CD4-positive, alpha-beta T cell treated with Interleukin-17A for 1 hour (primary cell): ENCODE measurements at regions not wholly inside any gene's neighbourhood (a gene's known extent, or its start where the extent isn't known, plus 50 kb on each side); places are given as distances from the start of the nearest gene placed in this dataset.

ENCODE experiments used
- DNase-seq: peaks from one replicate; pipeline ENCODE4 v3.0.0-alpha.2; 2020

DNA sequence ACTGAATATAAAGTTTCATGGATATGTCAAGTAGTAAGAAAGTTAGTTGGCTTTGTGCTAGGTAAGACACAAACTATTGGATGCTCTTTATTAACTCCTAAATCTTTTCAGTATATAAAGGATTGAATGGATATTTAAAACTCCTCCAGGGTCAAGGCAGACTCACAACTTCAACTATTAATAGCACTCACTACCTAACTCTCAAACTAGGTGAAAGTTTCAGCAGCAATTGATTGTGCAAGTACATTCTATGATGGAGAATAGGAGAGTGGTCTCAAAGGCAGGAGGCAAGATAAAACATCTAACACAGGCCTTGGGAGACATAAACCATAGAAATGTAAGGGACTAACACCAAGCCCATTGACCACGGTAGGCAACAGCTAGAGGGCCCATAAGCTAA is 328.9 kb upstream of the CHAC2 start:
- no peak for DNase-seq

DNA sequence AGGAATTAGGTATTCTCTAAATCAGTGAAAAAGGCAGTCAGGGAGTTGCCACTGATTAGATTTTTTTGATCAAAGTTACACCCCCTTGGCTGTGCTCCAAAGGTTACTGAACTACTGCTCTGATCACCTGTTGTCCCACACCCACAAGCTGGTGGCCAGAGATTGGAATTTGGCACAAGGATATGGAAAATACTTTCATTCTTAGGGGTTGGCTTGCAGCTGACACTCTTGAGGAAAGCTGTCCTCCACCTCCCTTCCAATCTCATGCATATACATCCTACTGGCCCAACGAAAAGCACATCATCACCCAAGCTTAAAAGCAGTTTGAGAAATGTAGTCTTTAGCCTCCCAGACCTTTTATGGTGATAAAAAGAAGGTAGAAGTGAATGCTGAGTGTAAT is 329.5 kb upstream of the CHAC2 start:
- no peak for DNase-seq

DNA sequence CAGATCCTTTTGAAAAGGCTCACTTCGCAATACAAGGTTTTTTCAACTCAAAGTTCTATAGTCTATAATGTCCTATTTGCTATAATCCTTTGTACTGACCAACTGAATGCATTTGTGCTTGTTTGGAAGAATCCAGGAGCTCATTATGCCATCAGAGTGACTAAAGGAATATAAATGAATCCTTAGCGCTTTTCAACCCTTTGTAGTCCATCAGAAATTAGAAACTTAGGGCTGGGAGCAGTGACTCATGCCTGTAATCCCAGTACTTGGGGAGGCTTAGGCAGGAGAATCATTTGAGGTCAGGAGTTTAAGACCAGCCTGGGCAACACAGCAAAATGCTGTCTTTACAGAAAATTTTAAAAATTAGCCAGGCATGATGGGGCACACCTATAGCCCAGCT is 330.2 kb upstream of the CHAC2 start:
- DNase-seq: no peak

DNA sequence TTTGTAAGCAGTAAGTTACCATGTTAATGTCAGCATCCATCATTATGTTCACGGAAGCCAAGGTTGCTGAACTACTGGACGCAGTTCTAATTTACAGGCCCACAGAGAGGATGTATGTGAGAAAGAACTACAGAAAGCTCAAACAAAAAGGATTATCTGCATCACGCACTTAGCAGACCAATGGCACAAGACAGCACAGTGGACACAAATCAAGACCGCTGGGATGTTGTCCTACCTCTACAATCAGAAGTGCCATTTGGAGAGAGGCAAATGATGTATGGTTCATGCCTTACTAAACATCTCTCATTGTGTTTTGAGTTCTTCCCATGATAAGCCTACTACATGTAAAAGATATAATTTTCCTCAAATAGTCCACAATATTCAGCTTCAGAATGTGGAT is 330.7 kb upstream of the CHAC2 start:
- no peak for DNase-seq

DNA sequence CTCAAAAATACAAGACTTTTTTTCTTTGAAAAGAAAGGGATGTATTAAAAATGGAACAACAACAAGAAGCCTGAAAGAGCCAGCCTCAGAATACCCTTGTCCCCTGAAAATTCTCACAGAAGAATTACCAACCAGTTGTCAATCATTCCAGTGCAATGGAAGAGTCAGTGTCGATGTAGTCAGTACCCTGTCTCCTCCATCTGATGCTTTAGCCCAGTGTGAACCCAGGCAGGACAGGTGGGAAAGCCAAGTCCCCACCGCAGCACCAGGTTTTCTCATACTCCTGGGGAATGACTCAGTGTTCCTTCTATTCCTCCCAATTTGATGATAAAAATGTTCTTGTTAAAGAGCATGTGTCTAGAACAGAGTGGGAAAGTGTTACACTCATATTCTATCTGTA is 332.0 kb upstream of the CHAC2 start:
- DNase-seq: no peak

DNA sequence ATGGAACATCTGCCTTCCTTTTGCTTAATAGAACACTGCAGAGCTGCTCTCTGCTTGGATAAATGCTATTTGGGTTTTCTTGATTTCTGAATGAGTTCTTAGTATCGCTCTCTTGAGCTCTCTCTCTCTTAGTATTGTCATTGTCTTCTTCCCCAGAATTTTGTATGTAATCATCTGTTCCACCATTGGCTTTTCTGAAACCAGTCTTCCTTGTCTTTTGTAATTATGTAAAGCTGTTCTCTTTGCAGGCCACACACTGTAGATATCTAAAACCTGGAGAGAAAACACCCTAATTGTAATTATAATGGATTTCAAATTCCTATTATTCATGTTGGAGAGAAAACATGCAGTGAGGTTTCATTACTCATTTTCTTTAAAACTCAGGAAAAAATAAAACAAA is 333.1 kb upstream of the CHAC2 start:
- DNase-seq: no peak

DNA sequence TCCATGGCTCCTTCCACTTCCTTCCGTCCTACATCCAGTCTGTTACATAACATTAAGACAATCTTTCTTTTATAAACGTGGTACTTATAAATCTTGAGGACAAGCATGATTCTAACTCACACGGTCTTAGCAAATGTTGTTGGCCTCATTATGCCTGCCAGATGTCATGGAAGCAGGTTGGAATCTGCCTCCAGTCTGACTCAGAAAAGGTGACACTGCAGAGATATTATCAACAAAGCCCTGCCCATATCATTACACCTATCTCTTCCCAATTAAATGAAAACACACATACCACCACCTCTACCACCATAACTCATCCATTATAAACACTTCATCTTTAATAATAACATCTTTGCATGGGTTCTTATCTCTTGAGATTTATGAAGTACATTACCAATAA is 334.7 kb upstream of the CHAC2 start:
- DNase-seq: no peak

DNA sequence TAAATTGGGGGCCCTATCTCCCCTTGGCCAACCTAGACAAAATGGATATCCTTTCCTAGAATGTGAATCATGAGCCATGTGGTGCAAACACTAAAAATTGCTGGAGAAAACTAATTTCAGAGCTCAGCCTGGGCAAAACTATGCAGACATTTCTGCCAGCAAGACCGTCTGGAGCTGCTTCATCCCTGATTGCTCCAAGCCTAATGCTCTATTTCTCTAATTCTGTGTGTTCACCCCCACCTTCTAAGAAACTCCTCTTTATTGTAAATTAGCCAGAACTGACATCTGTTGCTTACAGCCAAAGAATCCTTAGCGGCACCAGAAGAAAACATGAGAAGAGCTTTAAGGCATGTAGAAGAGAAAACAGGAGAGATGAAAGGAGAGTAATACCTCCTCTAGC is 337.7 kb upstream of the CHAC2 start:
- DNase-seq: no peak

DNA sequence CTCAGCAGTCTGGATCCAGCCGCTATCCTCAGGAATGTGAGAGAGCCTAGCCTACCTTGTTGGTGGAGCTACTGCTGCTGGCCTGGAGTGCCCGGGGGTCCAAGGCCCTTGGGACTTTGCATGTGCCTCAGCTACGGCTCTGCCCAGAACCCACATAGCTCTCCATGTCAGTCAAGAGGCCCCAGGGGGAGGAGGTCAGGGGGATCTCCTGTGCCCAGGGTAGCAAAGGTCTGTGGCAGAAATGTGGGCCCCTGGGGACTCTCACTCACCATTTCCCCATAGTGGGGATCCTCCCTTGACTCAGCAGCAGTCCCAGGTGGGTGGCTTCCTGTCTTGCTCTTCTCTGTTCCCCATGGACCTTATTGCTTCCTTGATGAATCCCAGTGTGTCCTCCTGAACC is 342.7 kb upstream of the CHAC2 start:
- DNase-seq: no peak

DNA sequence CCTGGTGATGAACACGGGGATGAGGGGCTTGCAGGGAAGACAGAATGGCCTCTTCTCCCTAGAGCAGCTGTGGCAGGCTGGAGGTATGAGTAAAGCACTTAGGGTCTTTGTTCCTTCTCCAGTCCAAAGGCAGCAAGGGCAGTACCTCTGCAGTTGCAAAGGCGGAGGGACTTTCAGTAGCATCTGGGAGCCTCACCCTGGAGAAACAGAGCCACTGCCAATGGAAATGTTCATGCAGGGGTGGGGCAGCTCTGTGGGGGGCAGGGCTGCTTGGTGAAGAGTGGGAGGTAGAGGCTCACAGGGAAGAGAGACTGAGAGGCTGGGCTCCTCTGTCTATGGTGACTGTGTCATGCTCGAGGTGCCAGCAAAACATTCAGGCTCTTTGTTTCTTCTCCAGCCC is 344.1 kb upstream of the CHAC2 start:
- DNase-seq: no peak

DNA sequence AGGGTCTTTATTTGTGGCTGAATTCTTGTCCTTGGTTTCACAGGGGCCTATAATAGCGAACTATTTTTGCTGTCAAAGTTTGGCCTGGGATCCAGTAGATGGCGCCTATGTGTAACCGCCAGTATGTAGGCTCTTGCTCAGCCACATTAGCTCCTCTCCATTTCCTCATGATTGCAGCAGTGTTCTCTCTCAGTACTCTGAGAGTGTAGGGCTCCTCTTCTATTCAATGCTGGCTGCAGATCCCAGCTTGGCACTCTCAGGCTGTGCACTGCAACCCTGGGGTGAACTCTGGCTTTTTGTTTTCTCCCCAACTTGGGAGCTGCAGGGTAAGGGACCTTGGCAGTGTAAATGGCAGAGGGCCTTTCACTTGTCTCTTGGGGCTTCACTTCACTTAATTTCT is 344.6 kb upstream of the CHAC2 start:
- no peak for DNase-seq

DNA sequence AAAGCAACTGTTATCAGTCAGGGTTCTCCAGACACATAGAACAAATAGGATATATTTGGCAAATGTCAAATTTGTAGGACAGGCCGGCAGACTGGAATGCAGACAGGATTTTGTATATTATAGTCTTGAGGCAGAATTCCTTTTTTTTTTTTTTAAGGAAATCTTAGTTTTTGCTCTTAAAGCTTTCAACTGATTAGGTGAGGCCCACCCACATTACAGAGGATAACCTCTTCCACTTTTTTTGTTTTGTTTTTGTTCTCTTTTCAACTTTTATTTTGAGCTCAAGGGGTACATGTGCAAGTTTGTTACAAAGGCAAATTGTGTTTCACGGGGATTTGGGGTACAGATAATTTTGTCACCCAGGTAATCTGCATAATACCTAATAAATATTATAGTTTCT is 350.2 kb upstream of the CHAC2 start:
- DNase-seq: no peak

DNA sequence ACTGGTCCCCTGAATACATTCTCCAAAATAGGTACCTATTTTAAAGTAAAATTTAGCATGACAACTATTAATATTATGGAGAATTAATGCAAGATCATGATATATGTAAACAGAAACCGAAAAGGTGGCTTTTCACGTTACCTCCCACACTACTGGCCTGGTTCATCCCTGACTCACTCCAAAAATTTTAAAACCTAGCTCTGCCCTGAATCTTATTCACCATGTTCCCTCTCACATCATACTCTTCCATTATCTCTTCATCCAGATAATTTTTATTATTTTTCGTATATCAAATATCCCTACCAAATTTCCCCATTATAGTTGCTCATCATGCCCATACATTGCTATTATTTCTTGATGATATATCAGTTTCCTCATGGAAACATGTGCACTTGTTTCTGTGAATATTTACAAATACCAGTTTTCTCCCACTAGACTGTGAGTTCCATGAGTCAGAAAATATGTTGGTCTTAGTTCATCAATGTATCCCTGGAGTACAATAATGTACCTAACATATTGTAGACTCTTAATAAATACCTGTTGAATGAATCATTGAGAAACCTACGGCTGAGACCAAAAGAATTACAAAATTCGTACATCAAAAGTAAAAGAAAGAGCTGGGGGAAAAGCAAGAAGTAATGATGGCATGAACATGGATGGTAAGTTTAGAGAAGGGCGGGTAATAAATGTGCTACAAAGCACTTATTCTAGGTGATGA is 360.1 kb upstream of the CHAC2 start:
- DNase-seq: no peak

DNA sequence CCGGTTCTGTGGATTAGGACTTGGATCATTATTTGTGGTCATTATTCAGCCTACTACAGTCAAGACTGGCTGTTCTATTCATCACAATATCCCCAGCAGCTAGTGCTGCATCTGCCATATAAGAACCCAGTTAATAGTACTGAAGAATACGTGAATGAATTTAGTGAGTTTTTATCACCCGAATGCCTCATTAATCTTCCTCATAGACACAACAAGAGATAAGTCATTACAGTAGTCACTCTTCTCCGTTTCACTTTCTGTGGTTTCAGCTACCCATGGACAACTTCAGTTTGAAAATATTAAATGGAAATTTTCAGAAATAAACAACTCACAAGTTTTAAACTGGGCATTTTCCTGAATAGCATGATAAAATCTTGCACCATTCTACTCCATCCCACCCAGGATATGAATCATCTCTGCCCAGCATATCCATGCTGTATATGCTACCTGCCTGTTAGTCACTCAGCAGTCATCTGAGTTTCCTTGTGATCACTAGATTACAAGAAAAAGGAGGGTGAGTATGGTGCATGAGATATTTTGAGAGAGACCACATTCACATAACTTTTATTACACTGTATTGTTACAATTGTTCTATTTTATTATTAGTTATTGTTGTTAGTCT is 363.7 kb upstream of the CHAC2 start:
- no peak for DNase-seq

DNA sequence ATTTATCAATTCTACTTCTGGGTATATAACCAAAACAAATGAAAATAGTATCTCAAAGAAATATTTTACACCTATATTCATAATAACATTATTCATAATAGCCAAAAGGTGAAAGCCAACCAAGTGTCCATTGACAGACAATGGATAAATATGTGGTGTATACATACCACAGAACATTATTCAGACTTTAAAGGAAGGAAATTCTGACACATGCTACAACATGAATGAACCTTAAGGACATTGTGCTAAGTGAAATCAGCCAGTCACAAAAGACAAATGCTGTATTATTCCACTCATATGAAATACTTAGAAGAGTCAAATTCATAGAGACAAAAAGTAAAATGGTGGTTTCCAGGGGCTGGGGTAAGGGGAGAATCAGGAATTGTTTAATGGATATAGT is 370.5 kb upstream of the CHAC2 start:
- DNase-seq: no peak

DNA sequence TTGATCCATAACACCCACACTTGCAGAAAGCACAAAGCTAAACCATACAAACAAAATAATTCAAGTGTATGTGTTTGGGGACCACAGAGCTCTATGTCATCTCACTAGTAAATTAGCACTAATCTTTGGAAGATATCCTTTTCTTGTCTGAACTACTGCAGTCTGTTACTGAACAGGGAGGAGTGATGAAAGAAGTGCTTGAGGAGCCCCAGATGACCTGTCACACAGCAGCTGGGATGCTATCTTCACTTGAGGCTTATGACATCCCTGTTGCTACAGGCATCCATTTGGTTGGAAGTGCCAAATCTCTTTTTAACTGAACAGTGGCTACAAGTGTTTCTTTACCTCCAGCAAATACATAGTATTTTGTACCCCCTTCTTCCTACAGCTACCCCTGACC is 386.3 kb upstream of the CHAC2 start:
- no peak for DNase-seq

DNA sequence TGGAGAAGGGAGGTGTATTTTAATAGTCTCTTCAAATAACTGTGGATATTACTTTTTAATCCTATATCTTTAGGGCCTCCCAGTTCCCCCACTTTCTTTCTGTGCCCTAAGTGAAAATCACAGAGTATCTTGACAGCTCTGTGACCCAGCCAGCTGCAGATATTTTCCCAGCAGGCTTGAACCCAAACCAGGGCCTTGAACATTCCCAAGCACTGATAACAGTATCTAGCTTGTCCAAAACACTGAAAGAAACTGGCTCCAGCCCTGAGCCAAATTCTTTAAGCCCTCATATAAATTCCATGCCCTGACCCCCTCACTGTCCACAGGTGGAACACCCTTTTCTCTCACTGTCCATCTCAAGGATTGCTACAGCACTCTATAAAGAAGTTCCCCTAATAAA is 388.1 kb upstream of the CHAC2 start:
- DNase-seq: no peak

DNA sequence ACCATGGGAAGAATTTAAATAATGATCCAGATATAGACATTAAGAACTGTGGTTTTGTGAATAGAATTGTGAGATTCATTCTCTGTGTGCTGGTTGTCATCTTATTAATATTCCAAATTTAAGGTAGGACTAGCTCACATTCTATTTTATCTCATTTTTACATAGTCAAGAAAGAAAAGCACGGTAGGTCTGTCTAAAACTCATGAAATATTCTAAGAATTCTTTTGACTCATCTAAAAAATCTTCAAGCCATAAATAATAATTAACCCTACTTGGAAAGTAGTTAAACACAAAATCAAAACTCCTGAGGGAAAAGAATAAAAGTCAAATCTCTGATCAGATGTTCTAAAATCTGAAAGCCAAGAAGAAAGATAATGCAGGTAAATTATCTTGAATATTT is 388.8 kb upstream of the CHAC2 start:
- DNase-seq: no peak

DNA sequence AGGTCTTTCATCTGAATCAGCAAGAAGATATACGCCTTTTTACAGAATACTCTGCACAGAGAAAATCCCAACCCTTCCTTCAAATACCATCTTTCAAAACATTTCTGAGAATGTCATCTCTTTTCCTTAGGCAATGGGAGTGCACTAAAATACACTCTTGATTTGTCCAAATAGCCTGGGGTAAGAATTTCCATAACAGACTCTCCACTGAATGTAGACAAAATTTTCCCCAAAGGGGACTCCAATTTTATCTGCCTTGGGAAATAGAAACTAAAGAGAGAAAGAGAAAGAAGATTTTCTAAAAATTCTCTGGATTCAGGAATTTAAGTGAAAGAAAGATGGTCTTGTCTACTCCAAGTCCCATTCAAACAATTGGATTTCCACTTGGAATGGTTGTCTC is 394.5 kb upstream of the CHAC2 start:
- DNase-seq: no peak

DNA sequence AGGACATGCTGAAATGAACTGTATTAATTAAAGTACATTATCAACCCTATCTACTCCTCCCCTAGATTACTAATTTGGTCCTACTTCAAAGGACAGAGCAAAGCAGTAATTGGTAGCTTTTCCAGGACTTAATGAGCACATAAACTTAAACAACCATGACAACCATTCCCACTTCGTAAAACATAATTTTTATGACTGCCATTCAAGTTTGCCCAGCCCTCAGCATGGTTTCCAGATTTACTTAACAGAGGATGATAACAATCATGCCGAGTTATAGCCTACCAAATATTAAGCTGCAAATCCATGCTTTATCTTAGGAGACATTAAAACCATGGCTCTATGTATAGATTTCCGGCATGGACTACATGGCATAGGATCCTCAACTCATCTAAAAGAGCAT is 401.1 kb upstream of the CHAC2 start:
- no peak for DNase-seq

DNA sequence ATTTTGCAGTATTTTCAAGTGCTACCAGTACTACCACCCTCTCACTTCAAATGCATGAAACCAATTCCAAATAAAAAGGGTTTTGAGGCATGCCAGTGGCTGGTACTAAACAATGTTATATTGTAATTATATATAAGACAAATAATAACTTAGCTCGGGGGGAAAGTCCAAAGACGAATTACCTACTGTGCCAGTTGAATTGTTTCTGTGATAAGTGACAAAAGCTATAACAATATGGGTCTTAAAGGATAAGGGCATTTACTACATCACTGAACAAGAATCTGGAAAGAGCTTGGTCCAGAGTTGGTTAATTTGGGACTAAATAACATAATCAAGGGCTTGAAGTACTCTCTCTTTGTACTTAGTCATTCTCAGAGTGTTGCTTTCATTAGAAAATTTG is 404.7 kb upstream of the CHAC2 start:
- DNase-seq: no peak

DNA sequence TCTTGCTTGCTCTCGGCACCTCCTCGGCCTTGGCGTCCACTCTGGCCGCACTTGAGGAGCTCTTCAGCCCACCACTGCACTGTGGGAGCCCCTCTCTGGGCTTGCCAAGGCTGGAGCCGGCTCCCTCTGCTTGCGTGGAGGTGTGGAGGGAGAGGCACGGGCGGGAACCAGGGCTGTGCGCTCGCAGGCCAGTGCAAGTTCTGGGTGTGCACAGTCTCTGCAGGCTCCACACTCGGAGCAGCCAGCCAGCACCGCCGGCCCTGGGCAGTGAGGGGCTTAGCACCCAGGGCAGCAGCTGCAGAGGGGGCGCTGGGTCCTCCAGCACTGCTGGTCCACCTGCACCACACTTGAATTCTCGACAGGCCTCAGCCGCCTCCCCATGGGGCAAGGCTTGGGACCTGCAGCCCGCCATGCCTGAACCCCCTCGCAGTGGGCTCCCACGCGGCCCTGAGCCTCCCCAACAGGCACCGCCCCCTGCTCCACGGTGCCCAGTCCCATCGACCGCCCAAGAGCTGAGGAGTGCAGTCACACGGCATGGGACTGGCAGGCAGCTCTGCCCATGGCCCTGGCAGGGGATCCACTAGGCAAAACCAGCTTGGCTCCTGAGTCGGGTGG is 411.2 kb upstream of the CHAC2 start:
- no peak for DNase-seq

DNA sequence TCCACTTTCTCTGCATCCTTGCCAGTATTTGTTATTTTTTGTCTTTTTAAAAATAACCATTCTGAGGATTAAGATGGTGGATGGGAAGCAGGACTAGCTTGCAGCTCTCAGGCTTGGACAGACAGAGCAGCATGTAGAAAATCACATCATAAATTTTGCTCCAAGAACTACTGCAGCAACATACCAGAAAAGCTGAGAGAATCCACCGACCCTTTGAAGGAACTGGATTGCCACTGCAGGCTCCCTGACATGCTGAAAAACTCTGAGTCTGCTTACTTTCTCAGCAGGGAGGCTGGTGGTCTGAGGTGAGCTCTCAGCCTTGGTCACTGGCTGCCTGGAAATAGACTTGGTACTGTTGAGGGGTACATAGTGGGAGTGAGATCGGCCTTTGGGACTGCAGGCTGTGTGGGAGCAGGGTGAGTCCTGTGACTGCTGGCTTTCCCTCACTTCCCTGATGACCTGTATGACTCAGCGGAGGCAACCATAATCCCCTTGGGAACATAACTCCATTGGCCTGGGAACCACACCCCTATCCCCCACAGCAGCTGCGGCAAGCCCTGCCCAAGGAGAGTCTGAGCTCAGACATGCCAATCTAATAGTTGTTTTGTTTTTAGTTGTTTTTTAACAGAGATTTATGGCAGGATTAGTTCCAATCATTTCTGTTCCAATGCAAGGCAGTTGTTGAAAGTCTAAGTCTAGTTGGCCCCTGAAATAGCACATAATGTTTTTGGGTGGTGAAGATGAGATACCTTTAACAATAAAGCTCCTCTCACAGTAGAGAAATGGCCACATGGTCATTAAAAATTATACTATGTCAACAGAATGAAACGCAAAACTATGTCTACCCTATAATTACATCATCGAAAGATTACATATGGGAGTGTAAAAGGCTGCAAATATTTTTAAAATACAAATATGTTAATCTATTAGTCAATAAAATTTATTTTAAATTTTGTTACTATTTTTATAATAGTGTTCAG is 414.2 kb upstream of the CHAC2 start:
- no peak for DNase-seq

DNA sequence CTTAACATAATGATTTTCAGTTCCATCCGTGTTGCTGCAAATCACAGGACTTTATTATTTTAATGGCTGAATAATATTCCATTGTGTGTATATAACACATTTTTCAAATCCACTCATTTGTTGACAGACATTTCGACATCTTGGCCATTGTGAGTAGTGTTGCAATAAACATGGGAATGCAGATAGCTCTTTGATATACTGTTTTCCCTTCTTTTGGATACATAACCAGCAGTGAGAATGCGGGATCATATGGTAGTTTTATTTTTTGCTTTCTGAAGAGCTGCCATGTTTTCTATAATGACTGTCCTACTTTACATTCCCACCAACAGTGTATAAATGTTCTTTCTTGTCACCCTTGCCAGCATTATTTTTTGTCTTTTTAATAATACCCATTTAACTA is 420.3 kb upstream of the CHAC2 start:
- DNase-seq: no peak
